Adrenal gland (tissue), 5 donors: ENCODE measurements at regions not wholly inside any gene's neighbourhood (a gene's known extent, or its start where the extent isn't known, plus 50 kb on each side); places are given as distances from the start of the nearest gene placed in this dataset.
"Not testable (repeated sequence)": the region's sequence is repeated elsewhere in the genome, so short reads cannot be mapped to it uniquely, and the experiment has no call there.

ENCODE experiments used
- CTCF ChIP-seq, 6 experiments: fragments of 450-650 bp in 4 of 6; fragments of 200-600 bp in 2 of 6; sonication (generic) in 1 of 6; IDR thresholded peaks; 1 replicate in 5 of 6; 2 replicates in 1 of 6; pipeline versions ENCODE4 v1.5.1 to v1.8.0; 2016 to 2021; ENCODE audit warnings: antibody characterized with exemption in 6 of 6, mild to moderate bottlenecking in 2 of 6, moderate library complexity in 1 of 6
- POLR2A ChIP-seq, 2 donors: fragments of 450-650 bp; IDR thresholded peaks; one replicate each; pipeline ENCODE4 v1.6.1; 2017; ENCODE audit warnings: antibody characterized with exemption in 2 of 2, mild to moderate bottlenecking in 2 of 2, moderate library complexity in 1 of 2
- donor health status: DM: no; HTN: no; CAD: no.

- not testable (repeated sequence) for TF ChIP-seq POLR2A, CTCF (IDR thresholded peaks at IDR 0.05)
Measured at GRCh38 chr14:41421308-41421707, 185.4 kb upstream of the LRFN5 start.
